WTC11 (cell line): ENCODE measurements at regions not wholly inside any gene's neighbourhood (a gene's known extent, or its start where the extent isn't known, plus 50 kb on each side); places are given as distances from the start of the nearest gene placed in this dataset.

Experiments
- ATAC-seq: fragments of 200-7000 bp; cut with Tn5 transposase; 2 replicates; pipeline ENCODE4 v1.10.0; 2021; ENCODE audit warnings: mild to moderate bottlenecking, moderate library complexity
- CTCF ChIA-PET: fragments of 300-600 bp; sonication (Branson Sonifier 250); formaldehyde crosslinking; loops from one replicate; lab custom pipeline; 2021; ENCODE audit warnings: antibody characterized with exemption; lab: Charles Lee
- POLR2A ChIA-PET: fragments of 350-600 bp; sonication (Branson Sonifier 250); formaldehyde crosslinking; loops from one replicate; lab custom pipeline; 2021; ENCODE audit warnings: antibody characterized with exemption; lab: Charles Lee
- DNase-seq: peaks from one replicate; pipeline ENCODE4 v3.0.0; 2021; ENCODE audit warnings: low spot score
- H3K27ac Mint-ChIP-seq: 2 replicates; pipeline ENCODE4 v1.8.0; 2021; ENCODE audit warnings: mixed read lengths
- H3K27me3 Mint-ChIP-seq: 2 replicates; pipeline ENCODE4 v1.8.0; 2021; ENCODE audit warnings: low read depth, mild to moderate bottlenecking, moderate library complexity, mixed read lengths
- H3K36me3 Mint-ChIP-seq: 2 replicates; pipeline ENCODE4 v1.8.0; 2021; ENCODE audit warnings: mixed read lengths
- H3K4me1 Mint-ChIP-seq: 2 replicates; pipeline ENCODE4 v1.8.0; 2022; ENCODE audit warnings: mixed read lengths
- H3K4me3 Mint-ChIP-seq: 2 replicates; pipeline ENCODE4 v1.8.0; 2021; ENCODE audit warnings: mild to moderate bottlenecking, moderate library complexity, mixed read lengths
- H3K9me3 Mint-ChIP-seq: 2 replicates; pipeline ENCODE4 v1.8.0; 2021; ENCODE audit warnings: mixed read lengths
- ELF4 ChIP-seq: sonication (generic); formaldehyde crosslinking; IDR thresholded peaks from 2 replicates; pipeline ENCODE4 v1.8.1; 2022; ENCODE audit warnings: low read depth, mild to moderate bottlenecking, moderate library complexity, missing genetic modification reagents
- EMX1 ChIP-seq: fragments of 250-450 bp; sonication (Bioruptor Pico); IDR thresholded peaks from 2 replicates; pipeline ENCODE4 v1.8.0; 2021; ENCODE audit warnings: mild to moderate bottlenecking
- ETV6 ChIP-seq: sonication (generic); formaldehyde crosslinking; IDR thresholded peaks from 2 replicates; pipeline ENCODE4 v1.8.1; 2022; ENCODE audit warnings: mild to moderate bottlenecking, missing genetic modification reagents
- TEAD1 ChIP-seq: sonication (generic); formaldehyde crosslinking; IDR thresholded peaks from 2 replicates; pipeline ENCODE4 v1.8.0; 2022; ENCODE audit warnings: mild to moderate bottlenecking, missing genetic modification reagents
- TEAD4 ChIP-seq: sonication (generic); formaldehyde crosslinking; IDR thresholded peaks from 2 replicates; pipeline ENCODE4 v1.8.0; 2022; ENCODE audit warnings: mild to moderate bottlenecking, missing genetic modification reagents
- ZNF416 ChIP-seq: fragments of 250-450 bp; sonication (Bioruptor Pico); IDR thresholded peaks from 2 replicates; pipeline ENCODE4 v1.9.0; 2021; ENCODE audit warnings: mild to moderate bottlenecking, inconsistent platforms
- ZNF423 ChIP-seq: fragments of 250-450 bp; sonication (Bioruptor Pico); IDR thresholded peaks from 2 replicates; pipeline ENCODE4 v2.1.2; 2022; ENCODE audit warnings: mild to moderate bottlenecking, moderate library complexity
- TF ChIP-seq, protein P1 (sequence below): fragments of 250-450 bp; sonication (Bioruptor Pico); conservative IDR thresholded peaks from 2 replicates; pipeline ENCODE4 v1.9.0; 2021; ENCODE audit warnings: mild to moderate bottlenecking
- TF ChIP-seq, protein P2 (sequence below): fragments of 200-600 bp; IDR thresholded peaks from 2 replicates; pipeline ENCODE4 v1.8.0; 2022; ENCODE audit warnings: antibody characterized with exemption
- TF ChIP-seq, protein P3 (sequence below): sonication (generic); formaldehyde crosslinking; IDR thresholded peaks from 2 replicates; pipeline ENCODE4 v1.8.1; 2022; ENCODE audit warnings: missing genetic modification reagents, borderline replicate concordance
- TF ChIP-seq, protein P4 (sequence below): fragments of 250-450 bp; sonication (Bioruptor Pico); IDR thresholded peaks from 2 replicates; pipeline ENCODE4 v2.1.2; 2022; ENCODE audit warnings: mild to moderate bottlenecking, moderate library complexity
- TF ChIP-seq, protein P5 (sequence below): sonication (generic); formaldehyde crosslinking; IDR thresholded peaks from 2 replicates; pipeline ENCODE4 v1.8.1; 2023; ENCODE audit warnings: mild to moderate bottlenecking, missing genetic modification reagents, moderate library complexity
- TF ChIP-seq, protein P6 (sequence below): sonication (generic); formaldehyde crosslinking; IDR thresholded peaks from 2 replicates; pipeline ENCODE4 v1.8.0; 2022; ENCODE audit warnings: mild to moderate bottlenecking, missing genetic modification reagents
- TF ChIP-seq, protein P7 (sequence below): sonication (generic); formaldehyde crosslinking; IDR thresholded peaks from 2 replicates; pipeline ENCODE4 v1.8.0; 2023; ENCODE audit warnings: mild to moderate bottlenecking, missing genetic modification reagents

DNA sequence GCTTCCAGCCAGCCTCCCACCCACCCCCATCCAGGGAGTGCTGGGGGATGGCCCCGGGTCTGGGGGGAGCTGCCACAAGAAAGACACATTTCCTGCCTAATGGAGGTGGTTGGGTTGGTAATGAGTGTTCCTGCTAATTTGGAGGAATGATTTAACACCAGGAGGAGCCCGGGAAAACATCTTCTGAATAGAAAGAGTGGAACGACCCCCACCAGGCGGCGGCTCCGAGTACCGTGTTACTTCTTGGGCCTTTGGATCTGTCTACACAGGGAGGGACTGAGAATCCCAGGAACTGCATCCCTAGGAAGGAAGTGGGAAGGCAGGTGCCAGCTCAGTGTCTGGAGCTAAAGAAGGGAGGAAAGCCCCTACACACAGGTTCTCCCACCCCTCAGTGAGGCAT, 64.6 kb downstream of the TSPAN17 start:
- peaks cover 8% of the 10 kb centered on the region for H3K27me3 Mint-ChIP-seq
- ATAC-seq (peak; percentile 53), DNase-seq (no peak)
- H3K9me3 Mint-ChIP-seq: peaks cover 10% of the 10 kb centered on the region
- peaks cover 9% of the 10 kb centered on the region for H3K36me3 Mint-ChIP-seq
- TF ChIP-seq, protein P1, sequence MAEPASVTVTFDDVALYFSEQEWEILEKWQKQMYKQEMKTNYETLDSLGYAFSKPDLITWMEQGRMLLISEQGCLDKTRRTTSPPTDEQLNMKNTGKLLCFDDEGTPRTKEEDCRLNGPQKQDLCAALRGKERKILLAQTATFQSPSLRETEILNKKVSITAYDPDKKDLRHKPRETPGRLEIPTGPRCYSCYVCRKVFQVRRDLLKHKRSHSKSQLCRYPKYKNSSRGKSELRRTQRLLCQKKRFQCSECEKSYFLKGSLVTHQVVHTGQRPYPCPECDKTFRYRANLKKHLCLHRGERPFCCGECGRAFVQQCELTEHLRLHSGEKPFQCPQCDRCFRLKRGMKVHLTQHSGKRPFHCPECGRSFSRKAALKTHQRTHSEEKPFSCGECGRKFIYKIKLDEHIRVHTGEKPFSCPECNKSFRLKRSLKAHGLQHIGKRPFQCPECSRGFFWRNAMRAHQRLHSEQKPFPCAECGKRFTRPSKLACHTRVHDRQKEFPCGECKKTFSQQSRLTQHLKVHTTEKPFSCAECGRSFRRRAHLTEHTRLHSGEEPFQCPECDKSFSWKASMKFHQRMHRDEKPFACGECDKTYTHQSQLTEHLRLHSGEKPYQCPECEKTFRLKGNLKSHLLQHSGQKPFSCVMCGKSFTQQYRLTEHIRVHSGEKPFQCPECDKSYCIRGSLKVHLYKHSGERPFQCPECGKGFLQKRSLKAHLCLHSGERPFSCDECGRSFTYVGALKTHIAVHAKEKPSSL (CRISPR knock-in tag): no peak
- no peak for TF ChIP-seq TEAD1 (CRISPR knock-in tag)
- TF ChIP-seq, protein P2, sequence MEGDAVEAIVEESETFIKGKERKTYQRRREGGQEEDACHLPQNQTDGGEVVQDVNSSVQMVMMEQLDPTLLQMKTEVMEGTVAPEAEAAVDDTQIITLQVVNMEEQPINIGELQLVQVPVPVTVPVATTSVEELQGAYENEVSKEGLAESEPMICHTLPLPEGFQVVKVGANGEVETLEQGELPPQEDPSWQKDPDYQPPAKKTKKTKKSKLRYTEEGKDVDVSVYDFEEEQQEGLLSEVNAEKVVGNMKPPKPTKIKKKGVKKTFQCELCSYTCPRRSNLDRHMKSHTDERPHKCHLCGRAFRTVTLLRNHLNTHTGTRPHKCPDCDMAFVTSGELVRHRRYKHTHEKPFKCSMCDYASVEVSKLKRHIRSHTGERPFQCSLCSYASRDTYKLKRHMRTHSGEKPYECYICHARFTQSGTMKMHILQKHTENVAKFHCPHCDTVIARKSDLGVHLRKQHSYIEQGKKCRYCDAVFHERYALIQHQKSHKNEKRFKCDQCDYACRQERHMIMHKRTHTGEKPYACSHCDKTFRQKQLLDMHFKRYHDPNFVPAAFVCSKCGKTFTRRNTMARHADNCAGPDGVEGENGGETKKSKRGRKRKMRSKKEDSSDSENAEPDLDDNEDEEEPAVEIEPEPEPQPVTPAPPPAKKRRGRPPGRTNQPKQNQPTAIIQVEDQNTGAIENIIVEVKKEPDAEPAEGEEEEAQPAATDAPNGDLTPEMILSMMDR: no peak
- TF ChIP-seq, protein P3, sequence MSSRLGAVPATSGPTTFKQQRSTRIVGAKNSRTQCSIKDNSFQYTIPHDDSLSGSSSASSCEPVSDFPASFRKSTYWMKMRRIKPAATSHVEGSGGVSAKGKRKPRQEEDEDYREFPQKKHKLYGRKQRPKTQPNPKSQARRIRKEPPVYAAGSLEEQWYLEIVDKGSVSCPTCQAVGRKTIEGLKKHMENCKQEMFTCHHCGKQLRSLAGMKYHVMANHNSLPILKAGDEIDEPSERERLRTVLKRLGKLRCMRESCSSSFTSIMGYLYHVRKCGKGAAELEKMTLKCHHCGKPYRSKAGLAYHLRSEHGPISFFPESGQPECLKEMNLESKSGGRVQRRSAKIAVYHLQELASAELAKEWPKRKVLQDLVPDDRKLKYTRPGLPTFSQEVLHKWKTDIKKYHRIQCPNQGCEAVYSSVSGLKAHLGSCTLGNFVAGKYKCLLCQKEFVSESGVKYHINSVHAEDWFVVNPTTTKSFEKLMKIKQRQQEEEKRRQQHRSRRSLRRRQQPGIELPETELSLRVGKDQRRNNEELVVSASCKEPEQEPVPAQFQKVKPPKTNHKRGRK: no peak
- H3K27ac Mint-ChIP-seq: no peak overlapping the region
- CTCF ChIA-PET: interaction anchor here (1.0 to 6.8 kb wide), 11 partner anchors 11 to 105 kb away, joined by 3 to 37 read pairs (median 6); no protein-coding TSS in a partner anchor
- peaks cover 20% of the 10 kb centered on the region for H3K4me1 Mint-ChIP-seq
- H3K4me3 Mint-ChIP-seq: no peak overlapping the region
- POLR2A ChIA-PET: interaction anchor here (0.5 kb wide), 1 partner anchor 18 kb away, joined by 4 read pairs; no protein-coding TSS in a partner anchor

DNA sequence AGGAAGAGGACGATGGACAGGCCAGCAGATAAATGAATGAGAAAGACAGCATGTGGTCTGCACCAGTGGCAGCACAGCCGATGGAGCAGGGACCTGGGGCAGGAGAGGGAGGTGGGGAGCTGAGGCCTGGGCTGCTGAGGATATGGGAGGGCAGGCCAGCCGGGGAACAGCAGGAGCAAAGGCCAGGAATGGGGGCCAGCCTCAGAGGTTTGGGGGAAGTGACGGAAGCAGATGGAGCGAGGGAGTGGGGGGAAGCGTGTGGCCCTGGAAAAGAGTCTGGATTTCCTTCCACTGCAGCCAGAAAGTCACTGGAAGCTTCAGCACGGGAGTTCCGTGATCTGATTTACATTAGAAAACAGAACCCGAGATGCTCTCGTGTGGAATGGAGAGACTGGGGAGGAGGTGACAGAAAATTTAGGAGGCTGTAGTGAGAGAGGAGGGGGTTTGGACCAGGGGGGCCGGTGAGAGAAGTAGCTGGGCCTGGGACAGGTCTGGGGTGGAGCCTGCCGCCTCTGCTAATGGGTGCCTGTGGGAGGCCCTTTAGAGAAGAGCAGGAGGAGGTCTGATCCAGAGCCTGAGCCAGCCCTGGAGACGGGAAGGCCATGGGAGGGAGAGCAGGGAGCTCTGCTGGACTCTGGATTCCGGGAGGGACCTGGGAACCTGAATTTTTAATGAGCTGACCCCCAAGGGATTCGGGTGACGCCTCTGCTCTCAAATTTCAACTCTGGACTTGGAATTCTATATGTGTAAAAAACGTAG, 65.4 kb downstream of the TSPAN17 start:
- ChIA-PET CTCF (interaction anchor here (0.7 to 6.8 kb wide), 15 partner anchors 9 to 104 kb away, joined by 3 to 37 read pairs (median 4); no protein-coding TSS in a partner anchor), POLR2A (no interaction called here)
- Mint-ChIP-seq H3K36me3 (peaks cover 9% of the 10 kb centered on the region), H3K4me3 (no peak overlapping the region)
- DNase-seq: no peak
- TF ChIP-seq EMX1 (CRISPR knock-in tag) (no peak), ZNF416 (CRISPR knock-in tag) (no peak), ETV6 (CRISPR knock-in tag) (no peak), ZNF423 (CRISPR knock-in tag) (peak; percentile 56)
- TF ChIP-seq, protein P4, sequence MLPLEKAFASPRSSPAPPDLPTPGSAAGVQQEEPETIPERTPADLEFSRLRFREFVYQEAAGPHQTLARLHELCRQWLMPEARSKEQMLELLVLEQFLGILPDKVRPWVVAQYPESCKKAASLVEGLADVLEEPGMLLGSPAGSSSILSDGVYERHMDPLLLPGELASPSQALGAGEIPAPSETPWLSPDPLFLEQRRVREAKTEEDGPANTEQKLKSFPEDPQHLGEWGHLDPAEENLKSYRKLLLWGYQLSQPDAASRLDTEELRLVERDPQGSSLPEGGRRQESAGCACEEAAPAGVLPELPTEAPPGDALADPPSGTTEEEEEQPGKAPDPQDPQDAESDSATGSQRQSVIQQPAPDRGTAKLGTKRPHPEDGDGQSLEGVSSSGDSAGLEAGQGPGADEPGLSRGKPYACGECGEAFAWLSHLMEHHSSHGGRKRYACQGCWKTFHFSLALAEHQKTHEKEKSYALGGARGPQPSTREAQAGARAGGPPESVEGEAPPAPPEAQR (CRISPR knock-in tag): no peak
- TF ChIP-seq, protein P5, sequence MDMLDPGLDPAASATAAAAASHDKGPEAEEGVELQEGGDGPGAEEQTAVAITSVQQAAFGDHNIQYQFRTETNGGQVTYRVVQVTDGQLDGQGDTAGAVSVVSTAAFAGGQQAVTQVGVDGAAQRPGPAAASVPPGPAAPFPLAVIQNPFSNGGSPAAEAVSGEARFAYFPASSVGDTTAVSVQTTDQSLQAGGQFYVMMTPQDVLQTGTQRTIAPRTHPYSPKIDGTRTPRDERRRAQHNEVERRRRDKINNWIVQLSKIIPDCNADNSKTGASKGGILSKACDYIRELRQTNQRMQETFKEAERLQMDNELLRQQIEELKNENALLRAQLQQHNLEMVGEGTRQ (CRISPR knock-in tag): no peak
- TF ChIP-seq, protein P6, sequence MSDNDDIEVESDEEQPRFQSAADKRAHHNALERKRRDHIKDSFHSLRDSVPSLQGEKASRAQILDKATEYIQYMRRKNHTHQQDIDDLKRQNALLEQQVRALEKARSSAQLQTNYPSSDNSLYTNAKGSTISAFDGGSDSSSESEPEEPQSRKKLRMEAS (CRISPR knock-in tag): 0 out of 2 replicates have a peak, but pooled peaks have one; percentile 39
- TF ChIP-seq, all 79 proteins: peak for 2
- peak overlapping the region; percentile 43; the same call in 1 of the 2 replicates for H3K27ac Mint-ChIP-seq
- H3K9me3 Mint-ChIP-seq: peaks cover 10% of the 10 kb centered on the region
- peaks cover 8% of the 10 kb centered on the region for H3K27me3 Mint-ChIP-seq
- H3K4me1 Mint-ChIP-seq: peaks cover 20% of the 10 kb centered on the region
- peak; percentile 59 for ATAC-seq

DNA sequence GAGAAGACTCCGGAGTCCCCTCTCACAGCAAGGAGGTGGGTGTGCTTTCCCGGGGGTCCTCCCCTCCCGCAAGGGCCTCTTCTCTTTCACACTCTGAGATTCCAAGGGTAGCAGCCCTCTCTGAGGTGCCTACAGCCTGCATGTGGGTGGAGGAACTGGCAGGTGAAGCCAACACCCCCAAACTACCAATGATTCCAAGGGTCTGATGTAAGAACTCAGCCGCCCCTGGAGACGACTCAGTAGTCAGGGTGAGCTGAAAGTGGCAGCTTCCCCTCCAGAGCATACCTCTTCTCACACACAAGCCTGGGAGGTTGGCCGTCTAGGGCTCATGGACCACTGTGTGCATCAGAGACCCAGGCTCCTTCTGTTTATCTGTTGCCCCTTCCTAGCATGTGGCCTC, 66.1 kb downstream of the TSPAN17 start:
- peaks cover 9% of the 10 kb centered on the region for H3K36me3 Mint-ChIP-seq
- ATAC-seq (no peak), DNase-seq (no peak)
- H3K27me3 Mint-ChIP-seq: peaks cover 8% of the 10 kb centered on the region
- peaks cover 10% of the 10 kb centered on the region for H3K9me3 Mint-ChIP-seq
- POLR2A ChIA-PET: no interaction called here
- no peak overlapping the region for H3K27ac Mint-ChIP-seq
- H3K4me3 Mint-ChIP-seq: no peak overlapping the region
- CTCF ChIA-PET: interaction anchor here (0.8 to 6.8 kb wide), 10 partner anchors 8 to 61 kb away, joined by 3 to 37 read pairs (median 4); no protein-coding TSS in a partner anchor
- H3K4me1 Mint-ChIP-seq: peaks cover 20% of the 10 kb centered on the region
- TF ChIP-seq, protein P4 (CRISPR knock-in tag): no peak
- no peak for TF ChIP-seq ELF4 (CRISPR knock-in tag)
- TF ChIP-seq TEAD4 (CRISPR knock-in tag): no peak
- no peak for TF ChIP-seq ZNF423 (CRISPR knock-in tag)
- TF ChIP-seq, protein P7, sequence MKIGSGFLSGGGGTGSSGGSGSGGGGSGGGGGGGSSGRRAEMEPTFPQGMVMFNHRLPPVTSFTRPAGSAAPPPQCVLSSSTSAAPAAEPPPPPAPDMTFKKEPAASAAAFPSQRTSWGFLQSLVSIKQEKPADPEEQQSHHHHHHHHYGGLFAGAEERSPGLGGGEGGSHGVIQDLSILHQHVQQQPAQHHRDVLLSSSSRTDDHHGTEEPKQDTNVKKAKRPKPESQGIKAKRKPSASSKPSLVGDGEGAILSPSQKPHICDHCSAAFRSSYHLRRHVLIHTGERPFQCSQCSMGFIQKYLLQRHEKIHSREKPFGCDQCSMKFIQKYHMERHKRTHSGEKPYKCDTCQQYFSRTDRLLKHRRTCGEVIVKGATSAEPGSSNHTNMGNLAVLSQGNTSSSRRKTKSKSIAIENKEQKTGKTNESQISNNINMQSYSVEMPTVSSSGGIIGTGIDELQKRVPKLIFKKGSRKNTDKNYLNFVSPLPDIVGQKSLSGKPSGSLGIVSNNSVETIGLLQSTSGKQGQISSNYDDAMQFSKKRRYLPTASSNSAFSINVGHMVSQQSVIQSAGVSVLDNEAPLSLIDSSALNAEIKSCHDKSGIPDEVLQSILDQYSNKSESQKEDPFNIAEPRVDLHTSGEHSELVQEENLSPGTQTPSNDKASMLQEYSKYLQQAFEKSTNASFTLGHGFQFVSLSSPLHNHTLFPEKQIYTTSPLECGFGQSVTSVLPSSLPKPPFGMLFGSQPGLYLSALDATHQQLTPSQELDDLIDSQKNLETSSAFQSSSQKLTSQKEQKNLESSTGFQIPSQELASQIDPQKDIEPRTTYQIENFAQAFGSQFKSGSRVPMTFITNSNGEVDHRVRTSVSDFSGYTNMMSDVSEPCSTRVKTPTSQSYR (CRISPR knock-in tag): no peak
